HG03196 (cell line): ENCODE measurements at regions not wholly inside any gene's neighbourhood (a gene's known extent, or its start where the extent isn't known, plus 50 kb on each side); places are given as distances from the start of the nearest gene placed in this dataset.
A peak's percentile ranks its signal among the peaks of the same experiment; 100 is the strongest.
"Not testable (repeated sequence)": the region's sequence is repeated elsewhere in the genome, so short reads cannot be mapped to it uniquely, and the experiment has no call there.

Experiments used
- ATAC-seq: cut with Tn5 transposase; IDR thresholded peaks from one replicate; pipeline ENCODE4 v1.9.1; 2021; ENCODE audit not compliant: unreplicated experiment

DNA sequence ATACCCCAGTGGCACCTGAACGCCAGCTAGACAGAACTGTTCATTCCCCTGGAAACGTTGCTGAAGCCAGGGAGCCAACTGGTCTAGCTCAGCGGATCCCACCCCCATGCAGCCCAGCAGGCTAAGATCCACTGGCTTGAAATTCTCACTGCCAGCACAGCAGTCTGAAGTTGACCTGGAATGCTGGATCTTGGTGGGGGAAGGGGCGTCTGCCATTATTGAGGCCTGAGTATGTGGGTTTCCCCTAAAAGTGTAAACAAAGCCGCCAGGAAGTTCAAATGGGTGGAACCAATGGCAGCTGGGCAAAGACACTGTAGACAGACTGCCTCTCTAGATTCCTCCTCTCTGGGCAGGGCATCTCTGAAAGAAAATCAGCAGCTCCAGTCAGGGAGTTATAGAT, 213.0 kb downstream of the NKX6-1 start:
- ATAC-seq: no peak

DNA sequence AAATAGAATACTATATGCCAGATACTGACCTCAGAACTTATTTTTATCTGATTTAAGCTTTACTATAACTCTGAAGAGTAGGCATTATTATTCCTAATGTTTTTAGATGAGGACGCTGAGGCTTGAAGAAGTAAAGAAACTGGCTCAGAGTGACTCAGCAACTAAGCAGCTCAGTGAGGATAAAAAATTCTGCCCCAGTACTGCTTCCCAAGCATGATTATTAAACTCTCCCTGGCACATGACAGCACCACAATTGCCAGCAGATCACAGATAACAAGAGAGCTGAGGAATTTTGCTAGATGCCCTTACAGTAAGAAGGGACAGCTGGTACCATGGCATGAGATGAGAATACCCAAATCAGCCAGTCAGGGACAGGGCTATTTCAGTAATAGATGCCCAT, 219.4 kb downstream of the NKX6-1 start:
- no peak for ATAC-seq

DNA sequence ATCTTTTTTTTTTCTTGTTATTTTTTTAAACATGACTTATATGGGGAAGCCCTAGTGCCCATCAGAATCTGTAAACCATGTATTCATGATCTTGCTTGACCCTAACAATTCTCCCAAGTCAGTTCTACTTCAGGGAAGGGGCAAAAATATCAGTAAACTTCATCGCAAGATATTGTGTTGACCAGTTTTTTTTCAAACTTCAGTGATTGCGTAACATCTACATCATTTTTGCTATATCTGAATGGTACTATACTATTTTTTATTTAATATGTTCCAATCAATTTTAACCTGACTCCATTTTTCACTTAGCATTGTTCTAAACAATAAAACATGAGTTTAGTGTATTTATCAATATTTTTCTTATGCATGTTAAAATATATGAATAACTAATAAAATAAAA, 221.2 kb downstream of the NKX6-1 start:
- ATAC-seq: no peak

DNA sequence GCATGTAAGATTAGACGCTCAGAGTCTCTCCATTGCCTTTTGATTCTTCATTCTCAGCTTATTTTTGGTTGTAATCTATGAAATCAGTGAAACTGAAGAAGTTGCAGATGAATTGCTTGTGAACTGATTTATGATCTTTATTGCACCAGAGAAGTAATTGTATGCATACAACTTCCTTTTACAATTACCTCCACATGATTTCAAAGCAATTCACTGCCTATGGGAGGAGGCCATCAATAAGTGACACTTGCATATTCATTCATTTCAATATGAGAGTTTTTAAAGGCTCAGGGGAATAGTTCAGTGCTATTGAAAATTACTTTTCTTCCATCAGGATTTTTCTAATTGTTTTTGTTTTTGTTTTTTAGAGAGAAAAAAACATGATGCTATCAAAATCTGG, 222.3 kb downstream of the NKX6-1 start:
- no peak for ATAC-seq

DNA sequence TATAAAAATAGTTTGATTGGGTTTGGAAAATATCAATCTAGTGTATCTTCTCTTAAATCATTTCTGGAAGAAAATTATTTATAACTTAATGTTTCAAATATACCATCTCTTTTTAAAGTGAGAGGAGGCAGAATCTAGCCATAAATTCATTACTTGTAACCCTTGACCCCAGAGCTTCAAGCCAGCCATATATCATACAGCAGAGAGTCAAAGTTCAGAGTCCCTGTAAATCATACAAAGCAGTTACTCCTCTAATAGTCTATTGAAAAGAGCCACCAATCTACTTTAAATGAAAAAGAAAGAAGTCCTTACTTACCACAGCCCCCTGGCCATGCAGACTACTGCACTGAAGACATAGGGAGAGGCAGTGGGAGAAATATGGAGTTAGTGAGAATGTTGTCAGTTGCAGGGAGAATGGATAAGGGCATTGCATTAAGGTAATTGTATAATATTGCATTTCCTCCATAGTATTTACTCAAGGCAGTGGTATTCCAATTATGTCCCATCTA, 229.5 kb downstream of the NKX6-1 start:
- ATAC-seq: no peak

DNA sequence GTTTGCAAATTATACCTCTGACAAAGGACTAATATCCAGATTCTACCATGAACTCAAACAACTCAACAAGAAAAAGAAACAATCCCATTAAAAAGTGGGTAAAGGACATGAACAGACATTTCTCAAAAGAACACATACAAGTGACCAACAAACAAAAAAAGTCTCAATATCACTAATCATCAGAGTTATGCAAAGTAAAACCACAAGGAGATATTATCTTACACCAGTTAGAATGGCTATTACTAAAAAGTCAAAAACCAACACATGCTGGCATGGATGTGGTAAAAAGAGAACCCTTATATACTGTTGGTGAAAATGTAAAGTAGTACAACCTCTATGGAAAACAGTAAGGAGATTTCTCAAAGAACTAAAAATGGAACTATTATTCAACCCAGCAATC, 234.4 kb downstream of the NKX6-1 start:
- no peak for ATAC-seq

DNA sequence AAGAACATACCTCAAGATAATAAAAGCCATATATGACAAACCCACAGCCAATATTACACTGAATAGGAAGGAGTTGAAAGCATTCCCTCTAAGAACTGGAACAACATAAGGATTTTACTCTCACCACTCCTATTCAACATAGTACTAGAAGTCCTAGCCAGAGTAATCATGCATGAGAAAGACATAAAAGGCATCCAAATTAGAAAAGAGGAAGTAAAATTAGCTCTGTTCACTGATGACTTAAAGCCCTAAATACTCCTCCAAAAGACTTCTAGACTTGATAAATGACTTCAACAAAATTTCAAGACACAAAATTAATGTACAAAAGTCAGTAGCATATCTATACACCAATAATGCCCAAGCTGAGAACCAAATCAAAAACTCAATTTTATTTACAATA, 235.7 kb downstream of the NKX6-1 start:
- ATAC-seq: no peak

DNA sequence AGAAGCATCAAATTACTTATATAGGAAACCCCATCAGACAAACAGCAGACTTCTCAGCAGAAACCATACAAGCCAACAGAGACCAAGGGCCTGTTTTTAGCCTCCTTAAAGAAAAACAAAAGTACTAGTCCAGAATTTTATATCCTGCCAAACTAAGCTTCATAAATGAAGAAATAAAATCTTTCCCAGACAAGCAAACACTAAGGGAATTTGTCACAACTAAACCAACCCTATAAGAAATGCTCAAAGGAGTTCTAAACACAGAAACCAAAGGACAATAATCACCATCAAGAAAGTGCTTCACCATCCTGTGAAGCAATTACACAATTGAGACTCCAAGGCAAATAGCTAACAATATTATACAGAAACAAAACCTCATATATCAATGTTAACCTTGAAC, 238.6 kb downstream of the NKX6-1 start:
- no peak for ATAC-seq

DNA sequence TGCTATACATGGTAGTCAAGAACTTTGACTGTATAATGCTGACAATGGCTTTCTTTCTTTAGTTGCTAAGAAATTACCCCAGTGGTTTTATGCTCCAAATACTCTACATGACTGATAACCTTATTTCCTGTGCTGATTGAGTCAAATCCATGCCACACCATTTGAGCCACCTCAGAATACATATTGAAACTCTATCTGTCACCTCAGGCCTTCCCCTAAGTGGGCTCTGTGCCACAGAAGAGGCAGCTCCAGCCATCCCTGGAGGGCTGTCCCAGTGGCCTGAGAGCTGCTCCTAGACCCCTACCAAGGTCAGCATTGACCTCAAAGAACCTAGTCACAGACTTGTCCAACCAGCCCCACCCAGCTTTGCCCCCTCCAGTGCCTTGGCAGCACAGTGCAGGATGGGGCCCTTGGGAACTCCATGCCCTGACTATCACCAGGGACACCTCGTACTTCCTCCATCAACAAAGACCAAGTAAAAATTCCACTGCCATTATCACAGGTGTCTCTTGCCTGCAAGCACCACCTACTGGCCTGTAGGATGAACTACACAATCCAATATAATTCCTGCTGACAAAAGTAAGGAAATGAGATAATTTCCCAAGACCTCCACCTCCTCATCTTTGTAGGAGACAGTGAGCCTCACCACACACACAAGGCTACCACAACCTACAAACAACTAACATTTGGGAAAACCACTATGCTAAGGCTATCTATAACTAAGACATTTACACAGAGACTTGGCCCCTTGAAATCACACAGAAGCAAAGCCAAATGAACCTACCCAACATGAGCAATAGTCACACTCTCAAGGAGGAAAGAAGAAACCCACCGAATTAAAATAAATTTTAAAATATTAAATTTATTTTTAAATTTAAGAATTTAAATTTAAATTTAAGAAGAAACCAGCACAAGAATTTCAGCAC, 239.9 kb downstream of the NKX6-1 start:
- peak; percentile 89 for ATAC-seq

DNA sequence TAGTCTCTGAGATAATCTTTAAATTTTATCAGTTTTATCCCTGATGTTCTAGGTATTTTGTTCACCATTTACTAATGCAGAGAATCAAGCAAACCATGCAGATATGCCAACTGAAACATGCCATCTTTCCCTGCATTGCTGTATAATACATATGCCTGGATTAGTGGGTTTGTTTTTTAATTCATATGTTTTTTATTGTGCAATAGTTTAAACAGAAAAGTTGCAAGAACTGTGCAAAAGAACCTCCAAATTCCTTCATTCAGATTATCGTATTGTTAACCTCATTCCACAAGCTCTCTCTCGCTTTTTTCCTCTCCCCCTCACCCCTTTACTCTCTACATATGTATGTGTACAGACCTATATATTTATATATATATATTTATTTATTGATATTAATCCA, 244.6 kb downstream of the NKX6-1 start:
- no peak for ATAC-seq

DNA sequence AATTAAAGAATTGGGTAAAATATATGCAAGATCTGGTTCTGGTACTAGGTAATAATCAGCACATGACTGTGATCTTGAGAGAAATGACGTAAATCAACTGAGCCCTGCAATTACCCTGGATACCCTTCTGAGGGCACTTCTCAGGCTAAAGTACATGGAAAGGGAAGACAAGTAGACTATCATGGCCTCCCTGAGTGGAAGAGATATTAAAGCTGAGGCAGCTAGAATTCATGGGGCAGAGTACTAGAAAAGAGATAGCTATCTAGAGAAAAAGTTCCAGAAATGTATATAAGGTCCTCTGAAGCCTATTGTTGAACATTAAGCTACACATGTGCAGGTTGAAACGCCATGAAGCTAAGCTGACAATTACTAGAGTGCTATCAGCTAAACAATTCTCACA, 249.6 kb downstream of the NKX6-1 start:
- no peak for ATAC-seq

DNA sequence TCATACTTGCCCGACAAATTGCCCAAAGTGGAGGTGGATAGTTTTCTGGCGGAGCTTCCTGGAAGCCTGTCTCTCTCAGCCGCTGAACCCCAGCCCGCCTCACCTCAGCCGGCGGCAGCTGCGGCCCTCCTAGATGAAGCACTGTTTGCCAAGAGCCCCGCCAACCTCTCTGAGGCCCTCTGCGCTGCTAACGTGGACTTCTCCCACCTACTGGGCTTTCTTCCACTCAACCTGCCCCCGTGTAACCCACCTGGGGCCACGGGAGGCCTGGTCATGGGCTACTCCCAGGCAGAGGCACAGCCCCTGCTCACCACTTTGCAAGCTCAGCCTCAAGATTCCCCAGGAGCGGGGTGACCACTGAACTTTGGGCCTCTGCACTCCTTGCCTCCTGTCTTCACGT, 254.1 kb downstream of the NKX6-1 start:
- not testable (repeated sequence) for ATAC-seq

DNA sequence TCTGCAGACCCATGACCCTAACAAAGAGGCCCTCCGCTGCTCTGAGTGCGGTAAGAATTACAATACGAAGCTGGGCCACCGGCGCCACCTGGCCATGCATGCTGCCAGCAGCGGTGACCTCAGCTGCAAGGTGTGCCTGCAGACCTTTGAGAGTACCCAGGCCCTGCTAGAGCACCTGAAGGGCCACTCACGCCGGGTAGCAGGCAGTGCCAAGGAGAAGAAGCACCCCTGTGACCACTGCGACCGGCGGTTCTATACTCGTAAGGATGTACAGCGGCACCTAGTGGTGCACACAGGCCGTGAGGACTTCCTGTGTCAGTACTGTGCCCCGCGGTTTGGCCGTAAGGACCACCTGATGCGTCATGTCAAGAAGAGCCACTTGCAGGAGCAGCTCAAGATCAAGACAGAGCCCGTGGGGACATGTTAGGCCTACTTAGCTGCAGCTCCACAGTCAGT, 254.7 kb downstream of the NKX6-1 start:
- ATAC-seq: not testable (repeated sequence)

DNA sequence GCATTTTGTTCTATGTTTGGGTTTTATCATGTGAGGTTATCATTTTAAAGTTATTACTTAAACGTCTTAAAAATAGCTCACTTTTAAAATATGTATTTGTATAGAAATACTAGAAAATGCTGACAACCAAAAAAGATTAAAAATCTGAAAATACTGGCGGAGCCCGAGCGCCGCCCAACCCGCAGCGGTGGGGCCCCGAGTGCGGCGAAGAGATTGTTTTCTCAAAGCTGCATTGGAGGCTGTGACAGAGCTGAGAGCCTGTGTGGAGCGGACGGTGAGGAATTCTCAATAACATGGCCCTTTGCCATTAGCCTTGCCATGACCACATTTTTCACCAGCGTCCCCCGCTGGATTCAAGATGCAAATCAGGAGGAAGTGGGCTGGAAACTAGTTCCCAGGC, 255.4 kb downstream of the NKX6-1 start:
- no peak for ATAC-seq

DNA sequence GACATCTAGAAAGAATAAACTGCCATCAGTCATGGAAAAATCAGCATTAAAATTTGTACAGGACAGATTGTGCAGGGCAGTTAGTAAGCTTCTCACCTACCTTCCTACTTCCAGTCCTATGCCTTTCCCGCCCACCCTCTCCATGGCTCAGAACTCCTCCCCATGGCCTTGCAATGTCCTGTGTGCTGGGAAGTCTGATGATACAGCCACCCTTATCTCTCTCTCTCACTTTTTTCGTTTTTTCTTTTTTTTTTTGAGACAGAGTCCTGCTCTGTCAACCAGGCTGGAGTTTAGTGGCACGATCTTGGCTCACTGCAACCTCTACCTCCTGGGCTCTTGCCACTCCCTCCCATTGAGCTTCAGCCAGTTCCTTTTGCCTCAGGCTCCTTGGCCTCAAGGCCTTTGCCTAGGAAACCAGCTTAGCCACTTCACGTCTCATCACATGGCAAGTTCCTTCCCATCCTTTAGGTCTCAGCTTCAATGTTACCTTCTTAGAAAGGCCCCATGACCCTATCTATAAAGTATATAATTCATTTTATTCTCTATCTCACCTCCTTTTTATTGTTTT, 259.7 kb downstream of the NKX6-1 start:
- no peak for ATAC-seq

DNA sequence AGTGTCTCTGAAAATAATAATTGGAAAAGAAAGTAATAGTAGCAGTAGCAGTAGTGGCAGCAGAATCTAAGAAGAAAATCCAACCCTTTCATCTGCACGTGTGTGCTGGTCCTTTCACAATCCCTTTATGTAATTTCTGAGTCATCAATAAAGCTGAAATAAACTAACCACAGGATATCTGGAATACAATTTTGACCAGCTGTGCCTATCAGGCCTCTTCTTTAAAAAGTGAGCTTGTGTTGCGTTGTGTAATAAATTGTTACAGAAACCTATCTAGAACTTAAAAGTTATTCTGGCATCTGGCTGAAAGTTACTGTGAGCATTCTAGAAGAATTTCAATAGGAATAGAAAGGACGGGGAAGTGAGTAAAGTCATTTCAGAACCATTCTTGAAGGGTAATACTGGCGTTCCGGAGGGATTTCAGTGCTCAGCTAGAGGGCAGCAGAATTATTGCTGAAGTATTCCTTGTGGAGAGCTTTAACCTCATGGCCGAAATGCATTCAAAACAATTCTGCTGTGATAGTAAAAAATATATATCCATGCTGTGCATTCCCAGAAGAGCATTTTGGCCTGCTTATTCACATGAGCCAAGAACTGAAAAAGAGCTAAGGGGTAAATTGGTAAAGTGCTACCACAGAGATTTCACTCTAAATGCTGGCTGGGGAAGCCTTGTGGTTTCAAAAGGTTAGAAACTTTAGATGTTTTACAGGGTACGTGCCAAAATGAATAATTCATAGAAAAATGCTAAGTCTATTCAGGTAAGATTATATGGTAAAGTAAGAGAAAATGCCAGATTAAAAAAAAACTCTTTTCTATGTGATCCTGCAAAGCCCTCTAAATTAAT, 260.6 kb downstream of the NKX6-1 start:
- ATAC-seq: no peak

DNA sequence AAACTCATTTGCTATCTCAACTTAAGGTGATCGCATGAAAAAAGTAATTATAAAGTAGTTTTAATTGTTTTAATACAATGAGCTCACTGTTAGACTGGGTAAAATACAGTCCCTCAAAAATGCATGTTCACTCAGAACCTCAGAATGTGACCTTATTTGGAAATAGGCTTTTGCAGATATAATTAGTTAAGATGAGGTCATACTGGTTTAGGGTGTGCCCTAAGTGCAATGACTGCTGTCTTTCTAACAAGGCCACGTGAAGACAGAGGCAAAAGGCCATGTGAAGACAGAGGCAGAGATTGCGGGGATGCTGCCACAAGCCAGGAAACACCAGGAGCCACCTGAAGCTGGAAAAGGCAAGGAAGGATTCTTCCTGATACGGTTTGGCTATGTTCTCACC, 262.1 kb downstream of the NKX6-1 start:
- no peak for ATAC-seq

DNA sequence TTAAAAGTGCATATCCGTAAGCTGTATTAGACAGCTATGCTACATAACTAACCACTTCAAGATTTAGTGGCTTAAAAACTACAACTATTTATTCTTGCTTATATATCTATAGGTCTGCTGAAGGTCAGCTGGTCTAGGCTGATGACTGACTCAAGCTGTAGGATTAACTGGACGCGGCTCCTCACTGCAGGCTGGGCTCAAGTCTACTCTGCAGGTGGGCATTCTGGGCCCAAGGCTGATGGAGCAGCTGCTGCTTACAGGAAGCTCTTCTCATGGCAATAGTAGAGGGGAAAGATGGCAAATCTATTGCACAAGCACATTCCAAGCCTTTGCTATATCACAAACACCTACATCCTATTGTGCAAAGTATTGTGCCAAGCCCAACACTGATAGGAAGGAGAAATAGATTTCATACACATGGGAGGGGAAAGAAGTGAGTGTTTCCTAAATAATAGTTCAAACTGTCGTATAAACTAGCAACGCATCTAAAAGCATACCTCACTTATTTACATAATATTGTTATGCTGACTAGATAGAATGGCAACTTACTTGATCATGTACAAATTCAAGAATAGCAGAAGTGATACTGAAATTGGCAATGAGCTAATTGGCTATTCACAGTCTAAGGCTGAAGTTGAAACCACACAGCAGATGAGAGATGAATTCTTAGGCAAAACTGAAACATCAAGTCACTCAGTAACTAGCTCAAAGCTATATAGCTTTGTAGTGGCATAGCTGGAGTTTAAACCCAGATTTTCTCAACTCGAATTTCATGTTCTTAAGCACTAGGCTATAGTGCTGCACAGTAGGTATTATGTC, 263.8 kb downstream of the NKX6-1 start:
- ATAC-seq: peak; percentile 99

DNA sequence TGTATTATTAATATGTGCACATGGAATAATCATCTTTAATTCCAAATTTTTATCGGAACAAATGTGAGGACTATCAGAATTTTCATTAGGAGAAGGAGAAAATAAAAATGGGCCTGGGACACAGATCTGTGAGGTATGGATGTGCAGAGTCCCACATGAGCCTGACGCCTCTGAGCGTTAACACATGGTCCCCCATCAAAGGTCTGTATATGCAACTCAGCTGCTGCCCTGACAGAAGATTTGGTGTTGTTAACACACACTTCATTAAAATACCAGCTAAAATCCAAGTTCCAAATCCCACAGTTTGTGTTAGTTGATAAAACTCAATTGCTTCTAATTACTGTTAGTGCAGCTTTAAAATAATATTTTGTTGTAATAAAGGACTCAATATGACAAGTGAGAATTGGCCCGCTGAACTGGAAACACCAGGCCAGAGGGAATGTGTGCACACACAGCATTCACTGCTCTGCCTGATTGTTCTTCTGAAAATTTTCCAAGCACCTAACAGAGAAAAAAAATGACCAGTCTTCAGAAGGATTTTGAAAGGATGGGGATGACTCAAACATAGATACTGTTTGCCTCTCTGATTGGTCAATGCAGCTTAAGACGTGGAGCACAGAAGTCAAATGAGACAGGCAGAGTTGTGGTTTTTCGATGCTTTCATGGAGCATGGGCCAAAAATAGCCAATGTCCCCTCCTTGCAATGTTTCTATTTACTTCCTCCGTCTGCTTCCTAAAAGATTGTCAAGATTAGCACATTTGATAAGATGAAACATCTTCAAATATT, 266.6 kb downstream of the NKX6-1 start:
- no peak for ATAC-seq

DNA sequence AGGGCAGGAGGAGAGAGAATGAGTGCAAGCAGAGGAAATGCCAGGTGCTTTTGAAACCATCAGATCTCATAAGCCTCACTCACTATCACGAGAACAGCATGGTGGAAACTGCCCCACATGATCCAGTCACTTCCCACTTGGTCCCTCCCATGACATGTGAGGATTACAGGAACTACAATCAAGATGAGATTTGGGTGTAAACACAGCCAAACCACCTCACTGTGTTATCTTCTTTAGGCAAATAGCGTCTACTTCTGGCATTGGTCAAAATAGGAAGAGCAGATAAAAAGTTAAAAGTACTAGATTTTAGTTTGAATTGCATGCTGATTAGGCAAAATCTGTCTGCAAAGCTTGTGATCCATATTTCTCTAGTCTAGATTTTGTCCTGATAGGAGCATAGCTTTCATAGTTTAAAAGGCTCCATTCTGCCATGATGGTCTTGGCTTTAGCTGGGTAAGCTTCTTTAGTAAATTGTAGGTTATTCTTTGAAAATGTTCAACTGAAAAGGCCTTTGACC, 267.5 kb downstream of the NKX6-1 start:
- ATAC-seq: no peak
